ENCODE measurements at regions not wholly inside any gene's neighbourhood (a gene's known extent, or its start where the extent isn't known, plus 50 kb on each side); places are given as distances from the start of the nearest gene placed in this dataset.

- TF ChIP-seq SMC3 (IDR thresholded peaks at IDR 0.05; ENCODE audit: low read depth, low read length) (no peak), FOXJ3 (CRISPR knock-in tag; IDR thresholded peaks at IDR 0.05) (no peak), JUND (IDR thresholded peaks at IDR 0.05) (no peak)
Measured at GRCh38 chr9:24608599-24608998, 62.9 kb upstream of the IZUMO3 start.
